ENCODE measurements at regions not wholly inside any gene's neighbourhood (a gene's known extent, or its start where the extent isn't known, plus 50 kb on each side); places are given as distances from the start of the nearest gene placed in this dataset.
A peak's percentile ranks its signal among the peaks of the same experiment; 100 is the strongest.

GRCh38 chr4:124483048-124483906 lies 229.3 kb downstream of the ANKRD50 start:
- Histone ChIP-seq H3K4me3 (no peak overlapping the region), H3K27ac (peak overlapping the region in 1 of 2 donors; percentile 32), H3K4me1 (replicated peaks in 1 of 2) (peaks cover 11 to 14% of the 10 kb centered on the region in 2 donors)
- 7 to 60% (median 32%) methylated on average over 1 to 5 of the region's 6 CpGs for WGBS, 10 experiments
- peak; percentile 94 to 99 (median 98) for ATAC-seq (replicated peaks in 6 of 8)
- in situ Hi-C loops (cut with MboI; ENCODE audit: low pct_unique_long_range_greater_than_20kb in 2 of 9, low sequenced_read_pairs in 9 of 9, unreplicated experiment in 9 of 9): no loop called here

DNA sequence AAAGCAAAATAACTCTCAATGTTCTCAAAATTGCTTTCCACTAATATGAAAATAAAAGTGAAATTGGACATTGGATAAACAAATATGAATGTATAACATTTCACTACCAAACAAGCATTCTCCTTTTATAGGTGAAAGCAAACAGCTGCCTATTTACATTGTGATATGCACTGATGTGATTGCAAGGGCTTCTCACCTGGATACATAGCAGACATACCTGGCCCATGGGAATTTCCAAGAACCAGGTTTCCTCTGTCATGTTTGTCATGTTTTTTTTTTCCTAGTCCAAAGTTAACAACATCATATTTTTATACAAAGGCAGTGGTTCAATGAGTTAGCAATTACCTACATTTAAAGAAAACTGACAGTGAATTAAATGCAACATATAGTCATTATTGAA lies 228.5 kb downstream of the ANKRD50 start:
- ATAC-seq (replicated peaks in 6 of 8): no peak
- in situ Hi-C loops (cut with MboI; ENCODE audit: low pct_unique_long_range_greater_than_20kb in 2 of 9, low sequenced_read_pairs in 9 of 9, unreplicated experiment in 9 of 9): no loop called here
- Histone ChIP-seq H3K27ac (no peak overlapping the region), H3K4me3 (no peak overlapping the region), H3K4me1 (replicated peaks in 1 of 2) (peaks cover 11 to 14% of the 10 kb centered on the region in 2 donors)

DNA sequence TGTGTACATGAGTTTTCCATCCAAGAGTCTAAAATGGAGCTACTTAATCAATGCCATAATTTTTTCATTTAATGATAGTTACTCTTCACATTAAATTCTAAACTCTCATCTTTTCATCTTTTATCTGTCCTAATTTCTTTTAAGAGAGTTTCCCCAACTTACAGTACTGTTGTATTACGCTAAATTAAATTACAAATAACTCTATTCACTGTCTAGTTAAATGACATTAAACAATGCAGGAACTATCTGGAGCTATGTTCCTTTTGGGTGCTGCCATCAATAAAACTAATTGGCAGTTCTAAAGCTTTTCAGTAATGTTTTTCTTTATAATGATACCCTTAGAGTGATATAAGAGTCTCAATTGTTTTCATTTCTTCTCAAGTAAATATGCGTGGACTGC lies 227.6 kb downstream of the ANKRD50 start:
- in situ Hi-C loops (cut with MboI; ENCODE audit: low pct_unique_long_range_greater_than_20kb in 2 of 9, low sequenced_read_pairs in 9 of 9, unreplicated experiment in 9 of 9): no loop called here
- 72 to 100% (median 94%) methylated on average over 1 to 2 of the region's 2 CpGs; no CpG with 5 or more reads in 1 of the 10 experiments for WGBS, 10 experiments
- H3K27ac ChIP-seq: no peak overlapping the region
- H3K4me3 ChIP-seq: no peak overlapping the region
- ATAC-seq (replicated peaks in 6 of 8): no peak
- peaks cover 11 to 14% of the 10 kb centered on the region in 2 donors for H3K4me1 ChIP-seq (replicated peaks in 1 of 2)

- WGBS, 10 experiments: 85 to 100% (median 100%) methylated on average over 1 to 2 of the region's 2 CpGs
- Histone ChIP-seq H3K27ac (no peak overlapping the region), H3K4me1 (replicated peaks in 1 of 2) (peaks cover 11 to 17% of the 10 kb centered on the region in 2 donors), H3K4me3 (no peak overlapping the region)
- in situ Hi-C loops (cut with MboI; ENCODE audit: low pct_unique_long_range_greater_than_20kb in 2 of 9, low sequenced_read_pairs in 9 of 9, unreplicated experiment in 9 of 9): no loop called here
- ATAC-seq (replicated peaks in 6 of 8): no peak
These were observed 226.1 kb downstream of the ANKRD50 start for GRCh38 chr4:124486423-124486822.

DNA sequence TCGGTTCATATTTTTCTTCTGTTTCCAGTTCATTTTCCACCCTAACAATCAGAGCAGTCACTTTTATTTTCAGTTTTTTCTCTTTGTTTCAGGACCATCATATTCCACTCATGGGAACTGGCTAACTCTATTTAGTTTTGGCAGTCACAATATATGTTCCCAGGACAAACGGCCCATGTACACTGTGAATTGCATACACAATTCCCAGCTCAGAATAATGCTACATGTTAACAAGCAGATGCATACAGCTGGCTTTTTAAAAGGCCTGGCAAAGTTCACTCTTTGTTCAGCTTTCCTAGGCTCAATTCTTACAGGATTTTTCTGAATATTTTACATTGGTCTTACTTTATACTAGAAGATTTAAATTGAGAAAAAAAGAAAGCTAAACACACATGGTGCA lies 224.9 kb downstream of the ANKRD50 start:
- H3K4me3 ChIP-seq: no peak overlapping the region
- H3K4me1 ChIP-seq (replicated peaks in 1 of 2): peaks cover 10 to 19% of the 10 kb centered on the region in 2 donors
- WGBS, 10 experiments: 14 to 86% (median 62%) methylated on average over 1 to 2 of the region's 2 CpGs
- no peak for ATAC-seq (replicated peaks in 6 of 8)
- in situ Hi-C loops (cut with MboI; ENCODE audit: low pct_unique_long_range_greater_than_20kb in 2 of 9, low sequenced_read_pairs in 9 of 9, unreplicated experiment in 9 of 9): no loop called here
- H3K27ac ChIP-seq: no peak overlapping the region

DNA sequence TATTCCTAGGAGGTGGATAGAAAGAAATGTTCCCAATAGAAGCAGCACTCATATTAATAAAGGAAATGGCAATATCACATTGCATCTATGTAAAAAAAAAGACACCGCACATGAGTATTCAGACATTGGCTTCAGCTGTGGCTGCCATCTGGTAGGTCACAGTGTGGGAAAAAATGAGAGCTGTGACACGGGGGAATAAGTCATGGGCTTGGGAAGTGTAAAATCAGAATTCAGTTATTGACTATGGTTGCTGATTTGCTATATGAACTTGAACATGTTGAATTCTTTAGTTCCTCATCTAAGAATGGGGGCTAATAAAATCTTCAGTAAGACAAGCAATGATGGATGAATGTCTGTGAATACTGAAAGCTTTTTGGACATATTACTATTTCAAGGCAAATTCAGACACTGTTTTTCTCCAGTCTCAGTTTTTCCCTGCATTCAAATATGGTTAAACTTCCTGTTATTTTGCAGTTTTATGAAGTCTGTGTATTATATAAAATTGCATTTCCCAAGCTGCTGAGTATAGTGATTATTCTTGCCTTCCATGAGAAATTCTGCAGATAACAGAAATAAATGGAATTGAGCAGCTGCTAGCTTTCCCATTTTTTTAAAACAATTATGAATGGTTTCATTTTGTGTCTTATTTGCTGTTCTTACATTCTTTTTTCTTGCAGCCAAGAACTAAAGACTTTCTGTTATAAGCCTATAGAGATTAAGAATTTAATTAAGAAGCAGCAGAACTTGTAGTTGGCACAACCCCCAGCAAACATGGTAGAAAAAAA lies 221.0 kb downstream of the ANKRD50 start:
- WGBS, 10 experiments: 0 to 100% (median 82%) methylated on average over 1 to 2 of the region's 2 CpGs
- ATAC-seq (replicated peaks in 6 of 8): no peak
- H3K4me1 ChIP-seq (replicated peaks in 1 of 2): peaks cover 0 to 4% of the 10 kb centered on the region in 2 donors
- H3K27ac ChIP-seq: no peak overlapping the region
- in situ Hi-C loops (cut with MboI; ENCODE audit: low pct_unique_long_range_greater_than_20kb in 2 of 9, low sequenced_read_pairs in 9 of 9, unreplicated experiment in 9 of 9): no loop called here
- H3K4me3 ChIP-seq: no peak overlapping the region

- in situ Hi-C loops (cut with MboI; ENCODE audit: low pct_unique_long_range_greater_than_20kb in 2 of 9, low sequenced_read_pairs in 9 of 9, unreplicated experiment in 9 of 9): no loop called here
These were observed 213.3 kb downstream of the ANKRD50 start for GRCh38 chr4:124499261-124499660.

GRCh38 chr4:124501576-124501975 lies 211.0 kb downstream of the ANKRD50 start:
- H3K4me1 ChIP-seq (replicated peaks in 1 of 2): peaks cover 8 to 9% of the 10 kb centered on the region in 2 donors
- no peak overlapping the region for H3K4me3 ChIP-seq
- 56 to 100% (median 89%) methylated on average over 1 of the region's 1 CpG; no CpG with 5 or more reads in 1 of the 10 experiments for WGBS, 10 experiments
- in situ Hi-C loops (cut with MboI; ENCODE audit: low pct_unique_long_range_greater_than_20kb in 2 of 9, low sequenced_read_pairs in 9 of 9, unreplicated experiment in 9 of 9): no loop called here
- H3K27ac ChIP-seq: no peak overlapping the region
- ATAC-seq (replicated peaks in 6 of 8): no peak

More at GRCh38 chr4:124499261-124499660, 213.3 kb downstream of the ANKRD50 start:
- ATAC-seq (replicated peaks in 6 of 8): peak; percentile 40 to 98 (median 83)
- 0 to 64% (median 34%) methylated on average over 1 to 3 of the region's 3 CpGs; no CpG with 5 or more reads in 1 of the 10 experiments for WGBS, 10 experiments
- Histone ChIP-seq H3K4me3 (no peak overlapping the region), H3K27ac (no peak overlapping the region), H3K4me1 (replicated peaks in 1 of 2) (peaks cover 8 to 9% of the 10 kb centered on the region in 2 donors)

DNA sequence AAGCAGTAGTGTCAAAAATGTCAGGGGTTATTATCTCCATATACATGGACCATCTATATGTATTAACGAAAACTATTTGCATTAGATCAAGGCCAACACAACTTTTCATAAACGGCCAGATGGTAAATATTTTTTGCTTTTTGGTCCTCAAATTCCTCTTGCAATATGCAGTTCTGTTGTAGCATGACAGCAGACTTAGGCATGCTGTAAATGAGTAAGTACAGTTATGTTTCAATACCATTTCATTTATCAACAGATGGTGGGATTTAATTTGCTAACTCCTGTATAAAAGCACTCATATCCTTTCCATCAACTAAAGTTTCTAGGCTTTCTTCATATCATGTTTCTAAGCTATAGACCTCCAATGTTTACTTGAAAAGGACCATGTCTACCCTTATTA lies 208.1 kb downstream of the ANKRD50 start:
- Histone ChIP-seq H3K4me1 (replicated peaks in 1 of 2) (peaks cover 0 to 4% of the 10 kb centered on the region in 2 donors), H3K4me3 (no peak overlapping the region), H3K27ac (no peak overlapping the region)
- ATAC-seq (replicated peaks in 6 of 8): no peak
- in situ Hi-C loops (cut with MboI; ENCODE audit: low pct_unique_long_range_greater_than_20kb in 2 of 9, low sequenced_read_pairs in 9 of 9, unreplicated experiment in 9 of 9): no loop called here
- 6 to 100% (median 84%) methylated on average over 1 to 2 of the region's 2 CpGs; no CpG with 5 or more reads in 2 of the 10 experiments for WGBS, 10 experiments

- WGBS, 10 experiments: 55 to 100% (median 81%) methylated on average over 1 to 2 of the region's 2 CpGs; no CpG with 5 or more reads in 2 of the 10 experiments
- H3K4me1 ChIP-seq (replicated peaks in 1 of 2): no peaks in the 10 kb centered on the region
- H3K4me3 ChIP-seq: no peak overlapping the region
- ATAC-seq (replicated peaks in 6 of 8): no peak
- H3K27ac ChIP-seq: no peak overlapping the region
- in situ Hi-C loops (cut with MboI; ENCODE audit: low pct_unique_long_range_greater_than_20kb in 2 of 9, low sequenced_read_pairs in 9 of 9, unreplicated experiment in 9 of 9): no loop called here
These were observed 207.3 kb downstream of the ANKRD50 start for GRCh38 chr4:124505211-124505610.

DNA sequence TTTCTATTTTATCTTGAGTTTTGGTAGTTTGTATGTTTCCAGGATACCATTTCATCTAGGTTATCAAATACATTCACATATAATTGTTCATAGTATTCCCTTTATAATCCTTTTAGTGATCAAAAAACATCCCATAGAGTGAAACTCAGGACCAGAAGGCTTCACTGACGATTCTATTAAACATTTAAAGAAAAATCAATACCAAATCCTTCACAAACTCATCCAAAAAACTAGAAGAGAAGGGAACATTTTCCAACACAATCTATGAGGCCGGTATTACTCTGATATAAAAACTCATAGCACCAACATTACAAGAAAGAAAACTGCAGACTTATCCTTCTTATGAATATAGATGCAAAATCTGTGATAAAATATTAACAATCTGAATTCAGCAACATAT lies 203.4 kb downstream of the ANKRD50 start:
- Histone ChIP-seq H3K27ac (no peak overlapping the region), H3K4me1 (replicated peaks in 1 of 2) (no peaks in the 10 kb centered on the region), H3K4me3 (no peak overlapping the region)
- 35 to 97% (median 80%) methylated on average over 2 of the region's 2 CpGs; no CpG with 5 or more reads in 1 of the 10 experiments for WGBS, 10 experiments
- ATAC-seq (replicated peaks in 6 of 8): no peak
- in situ Hi-C loops (cut with MboI; ENCODE audit: low pct_unique_long_range_greater_than_20kb in 2 of 9, low sequenced_read_pairs in 9 of 9, unreplicated experiment in 9 of 9): no loop called here

DNA sequence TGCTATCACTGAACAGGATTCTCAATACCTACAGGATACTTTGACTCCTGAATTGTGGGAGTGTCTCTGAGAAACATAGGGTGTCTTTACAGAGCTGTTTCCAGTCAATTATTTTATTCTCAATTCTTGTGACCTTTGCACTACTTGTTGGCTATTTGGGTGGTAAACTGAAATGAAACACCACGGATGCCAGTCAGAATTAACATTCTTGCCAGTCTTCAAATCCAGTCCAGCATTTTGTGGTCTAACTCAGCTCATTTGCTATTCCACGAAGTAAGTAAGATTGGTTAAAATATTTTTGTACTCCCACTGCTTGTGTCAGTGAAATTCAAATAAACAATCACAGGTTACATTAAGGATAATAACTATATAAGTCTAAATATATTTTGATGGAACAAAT lies 197.9 kb downstream of the ANKRD50 start:
- Histone ChIP-seq H3K4me3 (no peak overlapping the region), H3K27ac (no peak overlapping the region), H3K4me1 (replicated peaks in 1 of 2) (no peaks in the 10 kb centered on the region)
- no peak for ATAC-seq (replicated peaks in 6 of 8)
- in situ Hi-C loops (cut with MboI; ENCODE audit: low pct_unique_long_range_greater_than_20kb in 2 of 9, low sequenced_read_pairs in 9 of 9, unreplicated experiment in 9 of 9): no loop called here
- WGBS, 10 experiments: 50 to 100% (median 97%) methylated on average over 1 to 2 of the region's 2 CpGs

- WGBS, 10 experiments: 22 to 83% (median 75%) methylated on average over 1 of the region's 1 CpG; no CpG with 5 or more reads in 5 of the 10 experiments
- H3K4me1 ChIP-seq (replicated peaks in 1 of 2): no peaks in the 10 kb centered on the region
- H3K4me3 ChIP-seq: no peak overlapping the region
- ATAC-seq (replicated peaks in 6 of 8): no peak
- H3K27ac ChIP-seq: no peak overlapping the region
- in situ Hi-C loops (cut with MboI; ENCODE audit: low pct_unique_long_range_greater_than_20kb in 2 of 9, low sequenced_read_pairs in 9 of 9, unreplicated experiment in 9 of 9): no loop called here
These were observed 196.9 kb downstream of the ANKRD50 start for GRCh38 chr4:124515591-124515990.

Data from motor neuron (in vitro differentiated cells).